ENCODE measurements at regions not wholly inside any gene's neighbourhood (a gene's known extent, or its start where the extent isn't known, plus 50 kb on each side); places are given as distances from the start of the nearest gene placed in this dataset.
"Not testable (repeated sequence)": the region's sequence is repeated elsewhere in the genome, so short reads cannot be mapped to it uniquely, and the experiment has no call there.

DNA sequence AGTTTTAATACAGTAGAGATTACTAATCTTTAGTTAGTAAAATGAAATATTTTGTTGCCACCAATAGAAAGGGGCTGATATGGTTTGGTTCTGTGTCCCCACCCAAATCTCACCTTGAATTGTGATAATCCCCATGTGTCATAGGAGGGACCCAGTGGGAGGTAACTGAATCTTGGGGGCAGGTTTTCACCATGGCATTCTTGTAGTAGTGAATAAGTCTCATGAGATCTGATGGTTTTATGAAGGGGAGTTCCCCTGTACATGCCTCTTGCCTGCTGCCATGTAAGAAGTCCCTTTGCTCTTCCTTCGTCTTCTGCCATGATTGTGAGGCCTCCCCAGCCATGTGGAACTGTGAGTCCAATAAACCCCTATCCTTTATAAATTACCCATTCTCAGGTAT, 285.9 kb downstream of the BCL2L11 start:
- H3K4me3 ChIP-seq; H3K27ac ChIP-seq; DNase-seq (ENCODE audit: low spot score): not testable (repeated sequence)

DNA sequence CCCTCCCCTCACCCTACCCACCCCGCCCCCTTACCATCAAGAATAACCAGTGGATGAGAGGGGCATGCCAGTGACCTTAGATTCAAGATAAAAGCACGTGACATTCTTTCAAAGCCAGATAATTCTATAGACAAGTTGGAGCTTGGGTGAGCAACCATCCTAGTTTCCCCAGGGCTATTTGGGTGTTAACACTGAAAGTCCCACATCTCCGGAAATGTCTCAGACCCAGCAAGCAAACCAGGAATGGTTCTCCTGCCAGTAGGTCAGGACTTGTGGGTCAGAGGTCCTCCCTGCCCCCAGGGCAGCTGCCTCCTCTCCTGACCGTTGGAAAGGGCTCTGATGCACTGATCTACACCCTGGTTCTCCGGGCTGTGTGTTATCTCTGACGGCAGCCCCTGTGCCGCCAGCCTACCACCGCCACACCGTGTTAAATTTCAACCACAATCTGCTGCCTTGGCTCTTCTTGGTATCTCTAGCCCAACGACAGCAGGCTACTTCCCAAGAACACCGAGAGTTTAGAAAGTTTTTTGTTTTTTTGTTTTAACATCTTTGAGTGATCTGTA, 287.0 kb downstream of the BCL2L11 start:
- not testable (repeated sequence) for H3K27ac ChIP-seq; DNase-seq (ENCODE audit: low spot score); H3K4me3 ChIP-seq

DNA sequence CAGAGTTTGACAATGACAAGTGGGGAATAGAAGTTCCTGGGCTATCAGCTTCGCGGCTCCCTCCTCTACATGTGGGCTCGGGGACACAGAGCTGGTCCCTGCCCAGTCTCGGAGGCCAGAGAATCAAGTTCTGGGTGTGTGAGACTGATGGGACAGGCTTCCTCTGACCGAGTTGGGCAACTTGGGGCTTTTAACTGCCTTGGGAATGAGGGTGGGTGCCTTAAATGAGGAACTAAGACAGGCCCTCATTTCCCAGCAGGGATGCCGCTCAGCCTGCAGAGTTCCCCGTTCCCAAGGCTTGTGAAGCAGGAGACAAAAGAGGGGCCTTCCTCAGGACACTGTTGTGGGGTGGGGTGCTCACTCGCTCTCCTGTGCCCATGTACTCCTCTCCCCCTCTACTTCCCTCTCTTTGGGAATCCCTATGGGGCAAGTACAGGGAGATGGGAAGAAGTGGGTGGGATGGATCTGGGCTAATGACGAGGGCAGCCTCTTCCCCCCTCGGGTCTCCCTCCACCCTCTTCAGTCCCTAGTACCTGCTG, 290.2 kb downstream of the BCL2L11 start:
- not testable (repeated sequence) for H3K4me3 ChIP-seq; H3K27ac ChIP-seq; DNase-seq (ENCODE audit: low spot score)

DNA sequence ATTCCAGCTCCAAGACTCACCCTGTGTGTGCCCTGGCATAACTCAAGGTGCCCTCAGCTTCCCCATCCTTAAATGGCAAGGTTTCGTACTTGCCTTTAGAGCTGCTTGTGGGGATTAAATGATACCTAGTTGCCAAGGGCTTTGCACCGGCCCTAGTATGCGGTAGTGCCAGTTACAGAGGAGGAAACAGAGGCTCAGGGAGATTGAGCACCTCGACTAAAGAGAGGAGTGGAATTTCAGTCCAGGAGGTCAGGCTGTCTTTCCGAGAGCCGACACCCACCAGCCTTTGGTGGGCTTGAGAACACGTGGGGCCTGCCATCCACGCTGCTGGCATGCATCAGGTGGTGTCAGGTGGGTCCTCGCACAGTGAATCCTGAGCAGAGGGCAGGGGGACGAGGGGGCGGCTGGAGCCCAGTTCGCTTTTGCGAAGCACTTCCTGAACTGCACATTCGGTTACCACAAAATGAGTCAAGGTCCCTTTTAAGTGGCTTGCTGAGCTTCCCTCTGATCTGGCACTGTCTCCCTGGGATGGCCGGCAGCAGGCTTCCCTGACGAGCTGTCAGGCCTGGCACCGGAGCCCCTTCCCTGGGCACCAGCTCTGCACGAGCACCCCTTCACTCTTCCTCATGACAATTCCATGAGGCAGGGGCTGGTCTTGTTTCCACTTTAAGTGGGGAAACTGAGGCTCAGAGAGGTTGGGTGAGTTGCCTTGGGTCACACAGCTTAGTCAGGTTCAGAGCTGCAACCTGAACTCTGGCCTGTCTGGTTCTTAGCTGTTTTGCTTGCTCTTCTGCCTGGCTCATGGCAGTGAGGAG, 291.4 kb downstream of the BCL2L11 start:
- not testable (repeated sequence) for DNase-seq (ENCODE audit: low spot score)

DNA sequence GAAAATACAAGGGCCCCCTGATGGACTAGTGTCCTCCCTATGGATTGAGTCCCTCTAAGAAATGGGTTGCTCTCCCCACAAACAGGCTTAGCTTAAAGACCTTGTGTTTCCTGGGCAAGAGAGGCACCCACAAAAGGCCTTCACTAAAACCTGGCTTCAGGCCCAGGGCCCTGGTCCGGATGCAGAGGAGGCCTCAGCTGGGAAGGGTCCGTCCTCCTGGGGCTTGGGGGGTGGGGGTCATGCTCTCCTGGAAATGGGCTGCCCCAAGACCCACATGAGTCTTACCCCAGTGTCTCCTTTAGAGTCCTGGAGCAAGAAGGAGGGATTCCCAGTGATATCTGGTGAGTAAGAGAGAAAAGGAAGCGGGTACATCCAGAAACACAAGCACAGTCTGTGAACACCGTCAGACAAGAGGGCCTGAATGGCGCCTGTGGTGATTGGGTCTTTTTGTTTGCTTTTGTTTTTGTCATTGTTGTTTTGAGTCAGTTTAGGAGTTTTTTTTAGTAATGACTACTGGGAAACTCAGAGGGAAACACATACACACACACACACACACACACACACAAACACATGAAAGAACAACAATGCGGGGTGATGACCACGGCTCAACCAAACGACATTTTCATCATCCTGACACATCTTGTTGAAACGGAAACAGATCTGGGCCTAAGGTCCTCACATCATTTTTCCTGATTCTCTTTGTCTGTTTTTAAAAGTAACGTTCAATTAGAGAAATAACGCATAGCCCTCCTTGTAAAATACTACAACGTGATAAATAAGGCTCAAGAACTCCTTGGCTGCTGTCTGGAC, 292.3 kb downstream of the BCL2L11 start:
- DNase-seq (ENCODE audit: low spot score); H3K4me3 ChIP-seq; H3K27ac ChIP-seq: not testable (repeated sequence)

More for the DNA sequence above, 291.4 kb downstream of the BCL2L11 start:
- not testable (repeated sequence) for H3K4me3 ChIP-seq, H3K27ac ChIP-seq

DNA sequence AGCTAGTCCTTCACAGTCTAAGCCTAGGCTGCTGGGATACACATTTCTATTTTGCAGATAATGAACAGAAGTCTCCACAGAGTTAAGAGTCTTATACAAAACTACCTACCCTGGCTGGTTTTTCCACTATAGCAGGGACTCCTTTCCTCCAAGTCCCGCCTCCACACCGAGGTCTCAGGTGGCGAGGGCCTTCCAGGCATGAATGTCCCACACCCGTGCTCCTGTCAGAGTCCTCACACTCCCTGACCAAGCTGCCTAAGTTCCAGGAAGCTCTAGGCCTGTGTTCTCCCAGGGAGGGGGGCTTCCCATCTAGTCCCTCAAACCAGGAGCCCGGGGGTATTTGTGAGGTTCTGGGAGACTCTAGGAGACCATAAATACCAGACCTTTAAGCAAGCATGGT, 293.2 kb downstream of the BCL2L11 start:
- not testable (repeated sequence) for H3K4me3 ChIP-seq; DNase-seq (ENCODE audit: low spot score); H3K27ac ChIP-seq

DNA sequence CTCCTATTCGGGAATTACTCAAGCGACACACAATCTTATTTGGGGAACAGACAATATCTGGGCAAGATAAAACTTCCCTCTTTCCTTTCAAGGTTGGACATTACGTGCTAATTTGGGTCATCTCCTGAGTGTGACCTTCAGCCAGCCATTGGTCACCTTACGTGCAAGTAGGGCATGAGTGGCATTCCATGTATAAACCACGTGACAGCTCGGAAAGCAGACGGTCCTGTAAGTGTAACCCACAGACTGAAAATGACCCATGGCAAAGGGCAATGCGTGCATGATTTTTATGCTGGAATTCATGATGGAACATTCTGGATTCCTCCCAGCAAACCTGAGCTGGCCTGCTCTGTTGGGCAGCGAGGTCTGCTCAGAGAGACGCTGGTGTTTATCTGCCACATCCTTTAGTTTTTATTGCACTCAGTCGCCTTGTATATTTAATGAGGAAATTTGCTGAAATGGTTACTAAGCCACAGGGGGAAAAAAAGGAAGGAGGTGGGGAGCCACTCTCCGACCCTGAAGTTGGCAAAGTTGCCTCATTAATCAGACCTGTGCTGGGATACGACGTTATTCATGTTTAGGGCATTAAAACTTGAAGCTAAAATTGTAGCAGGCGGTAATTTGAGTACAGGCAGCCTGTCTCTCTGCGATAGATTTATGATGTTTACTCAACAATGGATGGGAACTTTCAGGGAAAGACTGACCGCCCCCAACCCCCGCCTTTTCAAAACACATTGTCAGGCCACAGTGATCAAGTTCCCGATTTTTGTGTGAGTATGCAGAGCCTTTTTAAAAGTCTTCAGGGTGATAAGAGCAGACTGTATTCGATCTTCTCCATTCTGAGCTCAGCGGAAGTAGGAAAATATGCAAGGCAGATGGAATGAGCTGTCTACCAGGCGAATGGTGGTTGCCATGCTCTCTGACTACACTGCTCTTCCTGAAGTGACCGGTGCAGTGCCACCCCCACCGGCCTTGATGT, 295.3 kb downstream of the BCL2L11 start:
- H3K4me3 ChIP-seq; H3K27ac ChIP-seq; DNase-seq (ENCODE audit: low spot score): not testable (repeated sequence)

DNA sequence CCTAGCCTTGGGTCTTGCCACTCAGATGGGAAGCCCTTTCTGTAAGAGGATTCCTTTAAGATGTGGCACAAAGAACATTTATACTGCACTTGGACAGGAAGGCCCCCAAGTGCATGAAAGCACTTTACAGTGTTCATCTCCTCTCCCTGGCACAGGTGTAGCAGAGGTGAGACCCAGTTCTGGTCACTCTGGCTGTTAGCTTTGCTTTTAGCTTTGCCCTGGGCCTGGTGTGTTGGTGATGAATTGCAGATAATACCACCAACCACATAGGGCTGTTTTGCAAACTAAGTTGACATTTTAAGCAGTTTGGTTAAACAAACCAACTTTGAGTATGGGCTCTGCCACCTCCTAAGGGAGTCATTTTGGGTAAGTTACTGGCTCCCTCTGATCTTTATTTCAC, 296.3 kb downstream of the BCL2L11 start:
- DNase-seq (ENCODE audit: low spot score); H3K4me3 ChIP-seq; H3K27ac ChIP-seq: not testable (repeated sequence)

DNA sequence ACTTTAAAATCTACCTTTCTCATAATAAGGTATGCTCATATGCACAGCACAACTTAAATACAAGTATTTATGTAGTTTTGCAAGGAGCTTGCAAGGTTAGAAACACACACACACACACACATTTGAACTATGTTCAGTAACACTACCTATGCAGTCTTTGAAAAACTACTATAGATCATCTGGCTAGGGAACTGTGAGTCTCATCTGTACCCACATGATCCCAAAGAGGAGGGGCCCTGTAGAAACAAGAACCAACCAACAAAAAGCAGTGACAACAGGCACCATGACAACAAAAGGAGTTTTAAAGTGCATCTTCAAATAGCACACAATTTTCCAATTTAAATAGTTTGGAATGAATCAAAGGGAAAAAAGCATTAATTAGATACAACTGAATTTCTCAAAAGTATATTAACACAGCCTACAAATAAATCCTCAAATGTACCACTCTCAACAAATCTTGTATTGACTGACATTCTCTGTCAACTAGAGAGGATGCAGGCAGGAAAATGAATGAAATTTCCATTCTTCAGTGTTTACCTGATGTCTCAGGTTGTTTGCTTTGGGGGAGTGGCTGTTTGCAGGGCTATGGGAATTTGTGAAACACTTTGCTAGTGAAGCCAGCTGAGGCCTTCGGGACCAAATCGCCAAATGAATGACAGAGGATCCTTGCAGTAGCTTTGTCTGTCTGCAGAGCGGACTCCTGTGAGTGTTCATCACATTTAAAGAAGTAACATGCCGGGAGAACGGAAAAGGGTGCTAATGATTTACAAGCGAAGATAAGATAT, 297.6 kb downstream of the BCL2L11 start:
- not testable (repeated sequence) for H3K4me3 ChIP-seq; DNase-seq (ENCODE audit: low spot score); H3K27ac ChIP-seq

DNA sequence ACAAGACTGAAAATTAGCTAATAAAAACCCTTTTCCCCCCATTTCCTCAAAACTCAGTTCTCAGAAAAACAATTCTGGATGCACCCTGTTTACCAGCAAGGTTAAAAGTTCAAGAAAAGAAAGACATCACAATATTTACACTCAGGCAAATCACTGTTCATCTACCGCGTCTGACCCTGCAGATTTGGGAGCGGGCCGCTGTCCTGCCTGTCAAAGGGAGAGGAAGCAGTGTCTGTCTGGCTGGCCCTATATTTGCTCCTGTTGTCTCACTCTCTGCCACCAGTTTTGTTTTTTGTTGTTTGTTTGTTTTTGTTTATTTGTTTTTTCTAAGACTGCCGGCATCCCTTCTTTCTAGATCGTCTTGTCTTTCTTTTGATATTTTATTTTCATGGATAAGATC, 299.4 kb downstream of the BCL2L11 start:
- H3K27ac ChIP-seq; DNase-seq (ENCODE audit: low spot score); H3K4me3 ChIP-seq: not testable (repeated sequence)

DNA sequence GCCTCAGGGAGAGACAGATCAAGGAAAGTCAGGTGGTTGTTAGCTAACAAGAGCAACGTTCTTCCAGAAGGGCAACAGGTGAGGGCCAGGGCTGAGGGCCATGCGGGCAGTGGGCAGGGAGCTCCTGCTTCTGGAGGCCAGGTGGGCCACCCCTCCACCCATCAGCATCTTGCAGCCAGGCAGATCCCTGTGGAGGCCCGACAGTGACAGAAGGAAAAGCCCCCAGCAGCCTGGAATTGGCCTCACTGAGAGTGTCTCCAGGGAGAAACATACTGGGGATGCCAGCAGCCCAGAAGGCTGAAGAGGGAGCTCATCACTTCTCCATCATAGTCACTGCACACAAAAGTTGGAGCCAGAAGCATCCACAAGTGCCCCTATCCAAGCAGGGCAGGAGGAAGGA, 300.1 kb downstream of the BCL2L11 start:
- not testable (repeated sequence) for H3K4me3 ChIP-seq; H3K27ac ChIP-seq; DNase-seq (ENCODE audit: low spot score)

DNA sequence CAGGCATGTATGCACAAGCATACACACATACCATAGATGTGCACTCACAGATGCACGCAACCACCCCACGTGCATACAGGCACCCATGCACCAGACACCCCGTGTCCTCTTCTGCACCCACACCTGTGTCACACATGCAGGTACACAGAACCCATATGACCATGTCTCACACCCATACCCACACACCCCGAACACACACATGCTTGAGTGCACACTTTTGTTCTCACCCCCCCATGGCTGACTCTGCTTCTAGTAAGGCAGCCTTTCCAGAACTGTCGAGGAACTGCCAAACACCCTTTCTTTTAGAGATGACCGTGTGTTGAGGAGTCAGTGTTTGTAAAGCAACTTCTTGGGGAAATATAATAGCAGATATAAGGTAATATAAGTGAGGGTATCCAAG, 301.2 kb downstream of the BCL2L11 start:
- DNase-seq (ENCODE audit: low spot score); H3K4me3 ChIP-seq; H3K27ac ChIP-seq: not testable (repeated sequence)

DNA sequence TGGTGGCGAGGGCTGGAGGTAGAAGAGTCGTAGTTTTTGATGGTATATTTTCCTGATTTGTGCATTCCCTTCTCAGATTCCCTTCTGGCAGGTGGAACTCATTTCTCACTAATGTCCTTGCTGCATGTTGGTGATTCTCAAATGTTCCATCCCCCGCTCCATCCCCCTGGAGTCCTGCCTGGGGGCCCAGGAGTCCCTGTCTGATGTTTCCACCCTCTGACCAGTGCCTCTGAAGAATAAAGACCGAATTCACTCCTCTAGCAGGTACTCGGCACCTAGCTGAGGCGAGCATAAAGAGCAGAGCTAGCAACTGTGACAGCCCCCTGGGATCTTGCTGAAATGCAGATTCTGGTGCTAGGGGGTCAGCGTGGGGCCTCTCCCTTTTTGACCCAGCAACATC, 301.8 kb downstream of the BCL2L11 start:
- DNase-seq (ENCODE audit: low spot score); H3K4me3 ChIP-seq; H3K27ac ChIP-seq: not testable (repeated sequence)

DNA sequence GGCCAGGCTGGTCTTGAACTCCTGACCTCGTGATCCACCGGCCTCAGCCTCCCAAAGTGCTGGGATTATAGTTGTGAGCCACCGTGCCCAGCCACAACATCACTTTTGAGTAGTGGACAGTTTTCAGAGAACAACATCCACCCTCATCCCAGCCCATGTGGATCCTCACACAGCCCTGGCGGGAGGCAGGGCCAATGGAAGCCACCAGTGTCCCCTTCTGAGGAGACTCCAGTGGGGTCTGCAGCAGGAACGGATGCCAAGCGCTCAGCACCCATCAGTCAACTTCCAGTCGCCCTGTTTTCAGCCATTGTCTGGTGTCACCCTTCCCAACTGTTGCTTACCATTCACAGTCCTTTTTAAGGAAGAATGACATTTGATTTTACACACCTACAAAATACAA, 302.5 kb downstream of the BCL2L11 start:
- not testable (repeated sequence) for DNase-seq (ENCODE audit: low spot score); H3K4me3 ChIP-seq; H3K27ac ChIP-seq

DNA sequence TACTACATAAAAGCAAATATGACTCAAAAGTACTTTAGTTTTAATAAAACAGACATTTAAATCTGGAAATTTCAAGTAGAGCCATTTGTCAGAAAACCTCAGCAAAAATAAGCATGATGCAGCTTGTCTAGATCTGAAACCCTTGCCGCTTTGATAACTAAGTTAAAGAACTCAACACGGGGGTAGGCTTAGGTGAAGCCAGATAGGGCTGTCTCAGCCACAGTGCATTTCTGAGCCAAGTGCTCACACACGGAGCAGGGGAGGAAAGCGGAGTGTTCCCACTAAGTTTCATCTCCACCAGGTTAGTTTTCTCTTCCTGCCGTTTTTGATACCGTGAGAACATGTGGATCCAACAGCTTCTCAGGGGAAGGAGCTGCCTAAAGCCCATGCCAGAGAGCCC, 303.5 kb downstream of the BCL2L11 start:
- H3K27ac ChIP-seq; DNase-seq (ENCODE audit: low spot score); H3K4me3 ChIP-seq: not testable (repeated sequence)

DNA sequence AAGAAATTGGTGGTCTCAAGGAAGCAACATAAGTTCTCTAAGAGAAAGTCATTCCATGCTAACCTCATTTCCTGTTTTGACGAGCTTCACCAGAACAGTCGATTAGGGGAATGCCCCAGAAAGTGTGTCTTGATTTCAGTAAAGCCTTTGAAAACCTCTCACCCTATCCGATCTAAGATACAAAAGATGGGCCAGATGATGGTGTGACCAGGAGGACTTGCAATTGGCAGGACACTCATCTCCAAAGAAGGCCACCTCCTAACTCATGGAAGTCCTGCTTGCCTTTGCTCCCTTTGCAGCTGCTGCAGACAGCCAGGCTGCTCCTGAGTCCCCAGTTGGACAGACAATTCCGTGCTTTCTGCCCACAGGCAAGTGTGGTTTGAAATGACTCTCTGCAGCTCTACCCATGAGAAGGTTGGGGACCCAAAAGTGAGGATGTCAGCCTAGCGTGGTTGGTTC, 304.2 kb downstream of the BCL2L11 start:
- not testable (repeated sequence) for H3K27ac ChIP-seq; DNase-seq (ENCODE audit: low spot score); H3K4me3 ChIP-seq

DNA sequence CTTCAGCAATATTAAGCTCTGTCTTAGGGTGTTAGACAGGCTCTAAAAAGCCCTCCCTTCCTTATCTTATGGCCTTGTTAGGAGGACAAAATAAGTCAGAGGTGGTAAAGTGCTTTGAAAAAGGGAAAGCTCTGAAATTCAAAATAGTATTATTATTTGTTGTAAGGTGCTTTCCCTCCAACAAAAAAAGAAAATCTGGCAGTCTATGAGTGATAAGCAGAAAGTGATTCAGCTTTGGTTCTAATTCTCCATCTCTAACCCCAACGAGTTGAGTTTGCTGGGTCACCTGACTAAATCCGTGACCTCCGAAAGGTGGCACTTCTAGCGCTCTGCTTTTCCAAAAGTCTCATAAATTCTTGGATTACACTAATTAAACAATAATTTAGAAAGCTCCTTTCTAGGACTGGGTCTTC, 305.1 kb downstream of the BCL2L11 start:
- not testable (repeated sequence) for H3K27ac ChIP-seq; H3K4me3 ChIP-seq; DNase-seq (ENCODE audit: low spot score)

Measured in coronary artery (tissue), 2 donors.